OCI-LY1 (cell line): ENCODE measurements at regions not wholly inside any gene's neighbourhood (a gene's known extent, or its start where the extent isn't known, plus 50 kb on each side); places are given as distances from the start of the nearest gene placed in this dataset.
"Not testable (repeated sequence)": the region's sequence is repeated elsewhere in the genome, so short reads cannot be mapped to it uniquely, and the experiment has no call there.

ENCODE experiments used
- H2AFZ ChIP-seq: fragments of 200-600 bp; sonication (generic), shearing (Covaris generic); 2 replicates; pipeline ENCODE4 v1.6.0; 2014; ENCODE audit warnings: antibody characterized with exemption, mild to moderate bottlenecking, low read length
- H3F3A ChIP-seq: fragments of 200-600 bp; sonication (generic), shearing (Covaris generic); 2 replicates; pipeline ENCODE4 v1.6.0; 2014; ENCODE audit warnings: mild to moderate bottlenecking, antibody characterized with exemption, low read length, moderate library complexity; ENCODE audit not compliant: insufficient read depth
- H3K27ac ChIP-seq: fragments of 200-600 bp; sonication (generic); 2 replicates; pipeline ENCODE4 v1.5.1; 2014; ENCODE audit warnings: low read length, mixed run types, mild to moderate bottlenecking, low read depth; ENCODE audit not compliant: poor library complexity, severe bottlenecking
- H3K27me3 ChIP-seq: fragments of 200-600 bp; sonication (generic); 2 replicates; pipeline ENCODE4 v1.6.0; 2014; ENCODE audit warnings: antibody characterized with exemption, mild to moderate bottlenecking, low read length, moderate library complexity; ENCODE audit not compliant: insufficient read depth
- H3K36me3 ChIP-seq: fragments of 200-600 bp; sonication (generic); 2 replicates; pipeline ENCODE4 v1.6.1; 2014; ENCODE audit warnings: mild to moderate bottlenecking, antibody characterized with exemption, low read length, moderate library complexity, mixed read lengths; ENCODE audit not compliant: insufficient read depth
- H3K4me1 ChIP-seq: fragments of 200-600 bp; sonication (generic); 2 replicates; pipeline ENCODE4 v1.5.1; 2014; ENCODE audit warnings: mild to moderate bottlenecking, low read length, moderate library complexity; ENCODE audit not compliant: insufficient read depth, severe bottlenecking
- H3K4me2 ChIP-seq: fragments of 200-600 bp; sonication (generic), shearing (Covaris generic); 2 replicates; pipeline ENCODE4 v1.6.1; 2014; ENCODE audit warnings: low read length
- H3K4me3 ChIP-seq: fragments of 200-600 bp; sonication (generic); 2 replicates; pipeline ENCODE4 v1.5.1; 2014; ENCODE audit warnings: low read length, low read depth, mild to moderate bottlenecking, mixed read lengths; ENCODE audit not compliant: poor library complexity, severe bottlenecking
- H3K79me2 ChIP-seq: fragments of 200-600 bp; shearing (Covaris generic); 2 replicates; pipeline ENCODE4 v1.6.1; 2016; ENCODE audit warnings: mixed run types, low read length, mixed read lengths; ENCODE audit not compliant: insufficient read depth
- H3K9ac ChIP-seq: fragments of 200-600 bp; sonication (generic), shearing (Covaris generic); 2 replicates; pipeline ENCODE4 v1.6.1; 2014; ENCODE audit warnings: mild to moderate bottlenecking, low read length, mixed read lengths
- H3K9me2 ChIP-seq: fragments of 200-600 bp; sonication (generic), shearing (Covaris generic); 2 replicates; pipeline ENCODE4 v1.6.1; 2014; ENCODE audit warnings: low read depth, mild to moderate bottlenecking, low read length, mixed read lengths
- H3K9me3 ChIP-seq: fragments of 200-600 bp; shearing (Covaris generic); 2 replicates; pipeline ENCODE4 v1.6.1; 2014; ENCODE audit warnings: low read length, mixed read lengths
- H4K20me1 ChIP-seq: fragments of 200-600 bp; sonication (generic), shearing (Covaris generic); 2 replicates; pipeline ENCODE4 v1.6.0; 2016; ENCODE audit warnings: mild to moderate bottlenecking, low read length; ENCODE audit not compliant: insufficient read depth
- CTCF ChIP-seq: fragments of 200-600 bp; sonication (generic), shearing (Covaris generic); IDR thresholded peaks from 2 replicates; pipeline ENCODE4 v1.5.1; 2017; ENCODE audit warnings: mild to moderate bottlenecking, antibody characterized with exemption, low read length, moderate library complexity, mixed read lengths
- EZH2 ChIP-seq: fragments of 200-600 bp; sonication (generic), shearing (Covaris generic); IDR thresholded peaks from 2 replicates; pipeline ENCODE4 v1.8.0; 2017; ENCODE audit warnings: borderline replicate concordance, mixed run types, mild to moderate bottlenecking, antibody characterized with exemption, low read length, moderate library complexity, mixed read lengths

GRCh38 chr17:43309505-43310332 is 75.9 kb upstream of the RNU2-1 start:
- H2AFZ ChIP-seq, result no peak overlapping the region
- H3K27ac ChIP-seq, result no peak overlapping the region
- no peaks in the 10 kb centered on the region for H3K79me2 ChIP-seq

GRCh38 chr17:43308999-43309398 is 75.2 kb upstream of the RNU2-1 start:
- Histone ChIP-seq H3K27ac (no peak overlapping the region), H2AFZ (no peak overlapping the region), H3K4me2 (no peak overlapping the region), H3K4me3 (no peak overlapping the region), H3K79me2 (no peaks in the 10 kb centered on the region), H3K9me3 (no peaks in the 10 kb centered on the region), H3K27me3 (no peaks in the 10 kb centered on the region), H3K9me2 (no peaks in the 10 kb centered on the region), H3F3A (no peaks in the 10 kb centered on the region), H4K20me1 (no peaks in the 10 kb centered on the region), H3K9ac (no peak overlapping the region), H3K4me1 (no peaks in the 10 kb centered on the region), H3K36me3 (no peaks in the 10 kb centered on the region)
- no peak for TF ChIP-seq EZH2
- TF ChIP-seq CTCF, result no peak

More at GRCh38 chr17:43309505-43310332, 75.9 kb upstream of the RNU2-1 start:
- Histone ChIP-seq H4K20me1 (no peaks in the 10 kb centered on the region), H3K4me2 (no peak overlapping the region), H3K9ac (no peak overlapping the region), H3K36me3 (no peaks in the 10 kb centered on the region), H3K4me3 (no peak overlapping the region), H3K9me2 (no peaks in the 10 kb centered on the region), H3K9me3 (no peaks in the 10 kb centered on the region), H3K27me3 (no peaks in the 10 kb centered on the region), H3K4me1 (no peaks in the 10 kb centered on the region), H3F3A (no peaks in the 10 kb centered on the region)
- no peak for TF ChIP-seq CTCF

GRCh38 chr17:43304792-43305191 is 71.0 kb upstream of the RNU2-1 start:
- not testable (repeated sequence) for H4K20me1 ChIP-seq, H3F3A ChIP-seq, H3K4me2 ChIP-seq, H3K27ac ChIP-seq, H3K36me3 ChIP-seq, H3K4me3 ChIP-seq, H3K79me2 ChIP-seq, H3K9me2 ChIP-seq, H3K9ac ChIP-seq, H3K27me3 ChIP-seq, H3K9me3 ChIP-seq, H3K4me1 ChIP-seq, H2AFZ ChIP-seq

- not testable (repeated sequence) for H3K27me3 ChIP-seq, H3K9ac ChIP-seq, H3K4me2 ChIP-seq, H3F3A ChIP-seq, H4K20me1 ChIP-seq, H3K4me3 ChIP-seq, H3K9me2 ChIP-seq, H3K4me1 ChIP-seq, H3K27ac ChIP-seq, H3K79me2 ChIP-seq, H3K9me3 ChIP-seq, H3K36me3 ChIP-seq, H2AFZ ChIP-seq
These were observed 69.3 kb upstream of the RNU2-1 start for GRCh38 chr17:43303049-43303448.

- not testable (repeated sequence) for H3K9me3 ChIP-seq, H3K4me2 ChIP-seq, H3K9me2 ChIP-seq, H3F3A ChIP-seq, H3K27ac ChIP-seq, H3K36me3 ChIP-seq, H2AFZ ChIP-seq, H3K27me3 ChIP-seq, H3K4me3 ChIP-seq, H3K9ac ChIP-seq, H3K4me1 ChIP-seq, H3K79me2 ChIP-seq, H4K20me1 ChIP-seq
These were observed 65.7 kb upstream of the RNU2-1 start for GRCh38 chr17:43299300-43300076.

- H4K20me1 ChIP-seq, H3K27ac ChIP-seq, H3K79me2 ChIP-seq, H3K4me1 ChIP-seq, H3K36me3 ChIP-seq, H3K9ac ChIP-seq, H3K27me3 ChIP-seq, H3K9me2 ChIP-seq, H2AFZ ChIP-seq, H3K4me2 ChIP-seq, H3K9me3 ChIP-seq, H3K4me3 ChIP-seq, H3F3A ChIP-seq: not testable (repeated sequence)
These were observed 55.9 kb upstream of the RNU2-1 start for GRCh38 chr17:43289670-43290069.
